DOHH2 (cell line): ENCODE measurements at regions not wholly inside any gene's neighbourhood (a gene's known extent, or its start where the extent isn't known, plus 50 kb on each side); places are given as distances from the start of the nearest gene placed in this dataset.

Source experiments
- CTCF ChIP-seq: fragments of 200-600 bp; sonication (generic); IDR thresholded peaks from one replicate; pipeline ENCODE4 v1.5.1; 2014; ENCODE audit warnings: antibody characterized with exemption, mild to moderate bottlenecking, low read depth, low read length; ENCODE audit not compliant: poor library complexity, severe bottlenecking
- EZH2phosphoT487 ChIP-seq: fragments of 200-600 bp; sonication (generic); IDR thresholded peaks from 2 replicates; pipeline ENCODE4 v1.6.1; 2017; ENCODE audit warnings: borderline replicate concordance, mild to moderate bottlenecking, antibody characterized with exemption, low read length, moderate library complexity, mixed read lengths

- TF ChIP-seq CTCF, result no peak
- TF ChIP-seq EZH2phosphoT487, result no peak
Observed at GRCh38 chr2:144912206-144912605, 392.3 kb upstream of the ZEB2 start.
